Right hindlimb (tissue), 1 donor: ENCODE measurements at regions not wholly inside any gene's neighbourhood (a gene's known extent, or its start where the extent isn't known, plus 50 kb on each side); places are given as distances from the start of the nearest gene placed in this dataset.
"Not testable (repeated sequence)": the region's sequence is repeated elsewhere in the genome, so short reads cannot be mapped to it uniquely, and the experiment has no call there.

Experiments used
- DNase-seq: peaks from one replicate; pipeline ENCODE4 v3.0.0-alpha.2; 2018

GRCh38 chr12:86634456-86635410 lies 378.5 kb upstream of the MGAT4C start:
- DNase-seq, result no peak

DNA sequence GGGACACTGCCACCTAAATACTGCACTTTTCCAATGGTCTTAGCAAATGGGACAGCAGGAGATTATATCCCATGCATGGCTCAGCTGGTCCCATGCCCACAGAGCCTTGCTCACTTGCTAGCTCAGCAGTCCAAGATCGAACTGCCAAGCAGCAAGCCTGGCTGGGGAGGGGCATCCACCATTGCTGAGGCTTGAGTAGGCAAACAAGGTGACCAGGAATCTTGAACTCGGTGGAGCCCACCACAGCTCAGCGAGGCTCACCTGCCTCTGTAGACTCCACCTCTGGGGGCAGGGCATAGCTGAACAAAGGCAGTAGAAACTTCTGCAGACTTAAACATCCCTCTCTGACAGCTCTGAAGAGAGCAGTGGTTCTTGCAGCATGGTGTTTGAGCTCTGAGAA lies 370.8 kb upstream of the MGAT4C start:
- DNase-seq, result no peak

DNA sequence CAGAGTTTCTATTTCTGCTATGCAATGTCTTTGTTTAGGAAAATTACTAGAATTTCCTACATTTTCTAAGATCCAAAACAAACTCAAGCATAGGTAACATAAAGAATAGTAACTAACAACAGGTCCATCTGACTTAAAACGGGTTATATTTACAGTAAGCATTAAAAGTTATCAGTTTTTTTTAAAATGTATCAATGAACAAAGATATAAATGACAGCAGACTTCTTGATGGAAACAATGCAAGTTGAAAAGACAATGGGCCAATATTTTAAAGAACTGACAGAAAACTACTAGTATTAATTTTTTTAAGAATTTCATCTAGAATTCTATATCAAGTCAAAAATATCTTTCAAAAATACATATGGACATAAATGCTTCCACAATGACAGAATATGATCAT lies 367.1 kb upstream of the MGAT4C start:
- DNase-seq, result no peak

GRCh38 chr12:86621957-86622356 lies 365.8 kb upstream of the MGAT4C start:
- no peak for DNase-seq

- no peak for DNase-seq
Measured at GRCh38 chr12:86613311-86613710, 357.1 kb upstream of the MGAT4C start.

DNA sequence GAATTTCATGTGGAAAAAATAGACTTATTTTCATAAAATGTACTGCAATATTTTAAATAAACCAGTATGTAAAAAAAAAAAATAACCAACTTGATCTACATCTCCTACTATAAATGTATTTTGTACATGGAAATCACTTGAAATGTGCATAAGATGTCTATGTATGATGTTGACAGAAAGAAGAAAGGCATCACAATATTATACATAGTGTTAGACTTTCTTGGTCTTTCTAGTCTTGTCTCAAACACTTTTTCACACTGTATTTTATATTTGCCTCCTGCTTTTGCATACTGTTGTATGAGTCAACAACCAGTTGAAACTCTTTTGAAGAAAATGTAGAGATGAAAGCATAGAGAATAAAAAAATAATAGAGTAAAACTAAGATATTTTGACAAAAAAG lies 352.4 kb upstream of the MGAT4C start:
- DNase-seq, result no peak

GRCh38 chr12:86601550-86602308 lies 345.5 kb upstream of the MGAT4C start:
- DNase-seq, result no peak

DNA sequence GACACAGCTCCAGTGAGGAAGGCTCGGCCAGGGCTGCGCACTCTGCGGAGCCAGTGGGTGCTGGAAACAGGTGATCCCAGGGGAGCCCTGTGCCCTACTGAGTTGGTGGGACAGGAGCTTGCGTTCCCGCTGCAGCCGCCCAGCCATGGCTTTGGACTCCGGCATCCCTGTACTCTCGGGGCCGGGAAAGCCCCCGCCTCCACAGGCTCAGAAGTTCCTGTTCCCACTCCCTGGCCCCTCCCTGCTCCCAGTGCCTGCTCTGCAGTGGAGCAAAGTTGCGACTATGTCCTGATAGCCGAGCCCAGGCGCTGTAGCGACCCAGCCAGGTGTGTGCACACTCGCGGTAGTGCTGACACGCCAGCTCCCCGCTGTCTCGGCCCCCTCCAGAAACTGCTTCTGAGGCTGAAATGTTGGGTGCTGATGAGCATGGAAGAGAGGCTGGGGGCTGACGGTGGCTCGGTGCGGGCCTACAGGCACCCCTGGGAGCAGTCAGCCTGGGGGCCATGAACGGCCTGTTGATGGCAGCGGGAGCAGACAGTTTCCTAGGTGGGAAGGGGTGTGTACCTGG lies 344.6 kb upstream of the MGAT4C start:
- DNase-seq, result no peak

DNA sequence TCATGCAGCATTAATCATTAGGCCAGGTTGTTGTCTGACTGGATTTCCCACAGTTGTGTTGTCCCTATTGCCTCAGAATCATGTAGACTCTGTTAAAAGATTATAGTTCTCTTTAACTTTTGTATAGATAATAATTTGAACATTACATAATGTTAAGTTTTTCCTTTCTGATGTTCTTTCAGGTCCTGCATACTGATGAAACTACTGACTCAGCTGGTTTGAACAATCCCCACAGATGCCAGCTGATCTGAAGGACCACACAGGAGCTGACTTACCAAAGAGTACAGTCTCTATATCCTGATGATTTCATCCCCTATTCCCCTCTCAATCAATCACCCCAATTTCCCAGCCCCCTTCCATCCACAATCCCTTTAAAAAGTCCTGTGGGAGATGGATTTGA lies 341.2 kb upstream of the MGAT4C start:
- no peak for DNase-seq

- DNase-seq, result no peak
Measured at GRCh38 chr12:86590296-86590695, 334.1 kb upstream of the MGAT4C start.

DNA sequence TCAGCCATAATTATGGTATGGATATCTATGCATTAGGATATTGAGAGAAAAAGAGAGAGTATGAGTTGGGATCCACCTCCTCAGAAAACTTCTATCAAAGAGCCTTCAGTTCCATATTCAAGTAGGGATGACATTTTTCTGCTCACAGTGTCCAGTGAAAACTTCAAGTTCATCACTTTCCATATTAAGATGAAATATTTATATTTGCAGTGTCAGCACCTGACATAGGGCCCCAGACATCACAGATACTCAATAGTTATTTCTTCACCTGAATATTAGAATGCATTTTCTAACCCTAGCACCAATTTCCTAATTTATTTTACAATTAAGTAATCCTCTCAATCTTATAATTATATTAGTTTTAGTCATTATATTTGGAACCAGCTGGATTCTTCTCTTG lies 318.0 kb upstream of the MGAT4C start:
- DNase-seq, result no peak

DNA sequence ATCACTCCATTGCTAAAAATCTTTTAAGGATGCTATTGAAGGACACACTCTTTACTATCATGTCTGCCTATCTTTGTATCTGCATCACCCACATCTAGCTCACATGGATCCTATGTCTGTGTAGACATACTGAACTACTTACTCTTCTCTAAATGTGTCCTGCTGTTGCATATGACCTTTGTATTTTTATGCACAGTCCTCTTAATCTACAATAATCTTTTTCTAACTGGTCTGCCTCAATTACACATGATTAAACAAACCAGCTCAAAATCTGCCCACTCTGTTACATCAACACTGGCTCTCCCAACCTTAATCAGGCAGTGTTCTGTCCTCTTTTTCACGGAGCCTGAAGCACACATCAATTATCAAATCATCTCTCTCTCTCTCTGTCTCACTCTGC lies 316.3 kb upstream of the MGAT4C start:
- DNase-seq, result no peak

DNA sequence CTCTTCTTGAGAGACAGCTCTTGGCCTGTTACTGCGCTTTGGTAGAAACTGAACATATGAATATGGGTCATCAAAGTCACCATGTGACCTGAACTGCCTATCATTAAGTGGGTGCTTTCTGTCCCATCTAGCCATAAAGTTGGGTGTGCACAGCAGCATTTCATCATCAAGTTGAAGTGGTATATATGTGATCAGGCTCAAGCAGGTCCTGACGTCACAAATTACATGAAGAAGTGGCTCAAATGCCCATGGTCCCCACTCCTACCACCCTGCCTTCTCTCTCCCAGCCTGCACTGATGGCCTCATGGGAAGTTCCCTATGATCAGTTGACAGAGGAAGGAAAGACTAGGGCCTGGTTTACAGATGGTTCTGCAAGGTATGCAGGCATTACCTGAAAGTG lies 308.8 kb upstream of the MGAT4C start:
- no peak for DNase-seq

- not testable (repeated sequence) for DNase-seq
Measured at GRCh38 chr12:86555491-86555890, 299.3 kb upstream of the MGAT4C start.

DNA sequence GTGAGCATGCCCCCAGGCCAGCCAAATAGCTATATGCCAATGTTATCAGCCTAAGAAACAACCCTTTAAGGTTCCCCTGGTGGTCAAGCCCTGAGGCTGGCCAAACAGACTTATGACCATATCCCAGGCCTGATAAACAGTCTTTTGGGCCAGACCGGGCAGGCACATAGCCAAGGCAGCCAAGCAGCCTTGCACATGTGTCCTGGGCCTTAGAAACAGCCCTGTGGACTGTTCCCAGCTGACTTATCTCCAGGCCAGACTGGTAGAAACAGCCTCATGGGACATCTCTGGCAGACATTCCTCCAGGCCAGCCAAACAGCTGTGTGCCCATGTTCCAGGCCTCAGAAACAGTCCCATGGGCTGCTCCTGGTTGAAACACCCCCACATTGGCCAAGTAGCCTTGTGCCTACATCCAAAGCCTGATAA lies 295.0 kb upstream of the MGAT4C start:
- no peak for DNase-seq

- DNase-seq, result no peak
Measured at GRCh38 chr12:86550218-86551145, 294.3 kb upstream of the MGAT4C start.

GRCh38 chr12:86543716-86544115 lies 287.5 kb upstream of the MGAT4C start:
- DNase-seq, result no peak

GRCh38 chr12:86530996-86531655 lies 274.9 kb upstream of the MGAT4C start:
- DNase-seq, result no peak

DNA sequence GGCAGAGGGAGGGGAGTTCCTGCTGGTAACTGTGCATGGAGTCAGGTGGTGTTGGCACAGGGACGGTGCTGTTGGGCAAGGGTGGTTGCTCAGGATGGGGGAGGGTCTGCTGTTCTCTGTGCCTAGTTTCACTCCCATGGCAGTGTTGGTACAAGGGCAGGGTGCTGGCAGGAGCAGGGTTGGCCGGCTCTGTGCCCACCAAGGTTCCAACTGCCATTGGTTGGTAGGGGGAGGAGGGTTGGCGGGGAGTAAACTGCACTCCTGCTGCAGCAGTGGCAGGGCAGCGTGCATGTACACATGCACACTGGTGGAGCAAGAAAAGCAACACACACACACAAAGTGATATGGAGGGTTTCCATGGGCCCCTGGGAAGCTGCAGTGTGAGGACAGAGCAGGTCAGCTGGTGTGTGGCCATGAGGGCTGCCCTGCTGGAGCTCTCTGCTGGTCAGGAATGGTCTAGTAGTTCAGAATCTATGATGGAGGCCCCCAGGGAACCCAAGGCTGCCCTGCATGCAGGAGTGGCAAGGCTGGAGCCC lies 269.9 kb upstream of the MGAT4C start:
- DNase-seq, result no peak

DNA sequence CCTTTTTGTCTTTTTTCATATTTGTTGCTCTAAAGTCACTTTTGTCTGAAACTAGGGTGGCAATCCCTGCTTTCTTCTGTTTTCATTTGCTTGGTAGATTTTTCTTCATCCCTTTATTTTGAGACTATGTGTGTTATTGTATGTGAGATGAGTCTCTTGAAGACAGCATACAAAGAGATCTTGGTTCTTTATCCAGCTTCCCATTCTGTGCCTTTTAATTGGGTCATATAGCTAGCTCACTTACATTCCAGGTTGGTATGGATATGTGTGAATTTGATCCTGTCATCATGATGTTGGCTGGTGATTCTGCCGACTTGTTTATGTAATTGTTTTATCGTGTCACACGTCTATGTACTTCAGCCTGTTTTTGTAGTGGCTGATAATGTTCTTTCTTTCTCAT lies 267.7 kb upstream of the MGAT4C start:
- no peak for DNase-seq

DNA sequence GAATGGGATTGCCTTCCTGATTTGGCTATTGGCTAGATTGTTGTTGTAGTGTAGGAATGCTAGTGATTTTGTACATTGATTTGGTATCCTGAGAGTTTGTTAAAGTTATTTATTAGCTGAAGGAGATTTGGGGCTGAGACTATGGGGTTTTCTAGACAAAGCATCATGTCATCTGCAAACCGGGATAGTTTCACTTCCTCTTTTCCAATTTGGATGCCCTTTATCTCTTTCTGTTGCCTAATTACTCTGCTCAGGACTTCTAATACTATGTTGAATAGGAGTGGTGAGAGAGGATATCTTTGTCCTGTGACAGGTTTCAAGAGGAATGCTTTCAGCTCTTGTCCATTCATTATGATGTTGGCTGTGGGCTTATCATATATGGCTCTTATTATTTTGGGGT lies 265.7 kb upstream of the MGAT4C start:
- DNase-seq, result no peak

DNA sequence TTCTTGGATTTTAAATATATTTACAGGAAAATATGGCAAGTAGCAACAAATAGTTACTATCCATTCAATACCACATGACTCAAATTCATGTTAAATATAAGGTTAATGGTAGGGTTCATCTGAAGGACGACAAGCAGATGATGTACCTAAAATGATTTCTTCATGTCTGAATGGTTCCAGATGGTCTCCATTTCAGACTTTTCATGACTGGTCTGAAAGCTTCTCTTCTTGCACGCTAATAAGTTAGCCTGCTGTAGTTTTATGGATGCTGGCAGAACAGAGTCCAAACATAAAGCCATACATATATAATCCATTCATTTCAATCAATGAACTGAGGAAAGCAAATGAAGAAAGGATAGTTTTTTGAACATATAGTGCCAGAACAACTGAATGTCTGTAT lies 257.0 kb upstream of the MGAT4C start:
- DNase-seq, result no peak
